ENCODE measurements at regions not wholly inside any gene's neighbourhood (a gene's known extent, or its start where the extent isn't known, plus 50 kb on each side); places are given as distances from the start of the nearest gene placed in this dataset.
A peak's percentile ranks its signal among the peaks of the same experiment; 100 is the strongest.

- DNase-seq = peak; percentile 3
These were observed 1622.8 kb downstream of the HACE1 start for GRCh38 chr6:103236923-103237322.

GRCh38 chr6:103231181-103231580 lies 1628.5 kb downstream of the HACE1 start:
- no peak for DNase-seq

- no peak for DNase-seq
These were observed 1643.9 kb downstream of the HACE1 start for GRCh38 chr6:103215847-103216246.

DNA sequence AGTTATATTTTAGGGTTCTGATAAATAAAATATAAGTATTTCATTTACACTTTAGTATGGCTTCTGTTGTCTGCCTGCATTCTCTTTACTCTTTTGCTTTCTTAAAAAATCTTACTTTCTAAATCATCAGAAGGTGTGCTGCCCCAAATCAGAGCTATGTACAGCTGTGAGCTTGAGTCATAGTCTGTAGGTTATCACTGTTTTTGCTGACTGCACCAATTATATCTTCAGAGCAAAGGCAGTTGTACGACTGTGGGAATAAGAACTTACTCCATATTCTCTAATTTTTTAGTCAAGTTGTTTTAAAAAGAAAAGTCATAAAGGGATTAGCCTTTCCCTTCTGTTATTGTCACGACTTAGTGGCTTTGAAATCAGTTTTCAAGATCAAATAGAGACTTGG lies 1649.0 kb downstream of the HACE1 start:
- no peak for DNase-seq

DNA sequence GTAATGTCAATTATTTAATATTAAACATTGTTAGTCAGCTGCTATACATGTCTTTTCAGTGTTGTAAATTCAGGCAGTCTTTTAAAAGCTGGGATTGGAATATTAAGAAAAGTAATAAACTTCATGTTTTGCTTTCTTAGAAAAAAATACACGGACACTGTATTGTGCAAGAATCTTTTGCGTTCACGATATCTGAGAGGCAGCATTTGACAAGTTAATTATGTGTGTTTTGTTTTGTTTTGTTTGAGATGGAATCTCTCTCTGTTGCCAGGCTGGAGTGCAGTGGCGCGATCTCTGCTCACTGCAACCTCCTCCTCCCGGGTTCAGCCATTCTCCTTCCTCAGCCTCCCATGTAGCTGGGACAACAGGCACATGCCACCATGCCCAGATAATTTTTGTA lies 1661.3 kb downstream of the HACE1 start:
- DNase-seq = no peak

DNA sequence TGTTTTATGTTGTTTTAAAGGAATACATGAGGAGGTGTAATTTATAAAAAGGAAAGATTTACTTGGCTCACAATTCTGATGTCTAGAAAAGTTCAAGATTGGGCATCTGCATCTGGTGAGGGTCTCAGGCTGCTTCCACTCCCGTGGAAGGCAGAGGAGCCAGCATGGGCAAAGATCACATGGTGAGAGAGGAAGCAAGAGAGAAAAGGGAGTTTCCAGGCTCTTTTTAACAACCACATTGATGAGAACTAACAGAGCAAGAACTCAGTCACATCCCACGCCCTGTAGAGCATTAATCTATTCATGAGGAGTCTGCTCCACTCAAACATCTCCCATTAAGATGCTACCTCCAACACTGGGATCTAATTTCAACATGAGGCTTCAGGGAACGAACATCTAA lies 1666.3 kb downstream of the HACE1 start:
- DNase-seq = no peak

DNA sequence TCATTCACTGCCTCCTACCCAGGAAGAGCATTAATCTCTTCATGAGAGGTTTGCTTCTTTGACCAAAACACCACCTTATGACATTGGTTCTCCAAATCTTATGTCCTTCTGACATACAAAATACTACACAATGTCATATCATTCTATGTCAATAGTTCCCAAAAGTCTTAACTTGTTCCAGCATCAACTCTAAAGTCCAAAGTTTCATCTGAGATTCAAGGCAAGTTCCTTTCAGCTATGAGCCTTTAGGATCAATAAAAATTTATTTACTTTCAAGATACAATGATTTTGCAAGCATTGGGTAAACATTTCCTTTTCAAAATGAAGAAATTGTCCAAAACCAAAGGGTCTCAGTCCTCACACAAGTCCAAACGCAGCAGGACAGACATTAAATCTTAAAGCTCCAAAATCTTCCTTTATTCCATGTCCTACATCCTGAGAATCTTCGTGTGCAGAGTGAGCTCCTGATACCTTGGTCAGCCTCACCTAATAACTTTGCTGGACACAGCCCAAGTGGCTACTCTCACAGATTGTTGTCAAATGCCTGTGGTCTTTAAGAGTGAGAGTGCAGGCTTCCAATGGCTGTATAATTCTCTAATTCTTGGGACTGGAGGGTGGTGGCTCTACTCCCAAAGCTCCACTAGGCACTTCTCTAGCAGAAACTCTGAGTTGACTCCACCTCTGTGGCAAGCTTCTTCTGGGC lies 1668.2 kb downstream of the HACE1 start:
- DNase-seq = no peak

DNA sequence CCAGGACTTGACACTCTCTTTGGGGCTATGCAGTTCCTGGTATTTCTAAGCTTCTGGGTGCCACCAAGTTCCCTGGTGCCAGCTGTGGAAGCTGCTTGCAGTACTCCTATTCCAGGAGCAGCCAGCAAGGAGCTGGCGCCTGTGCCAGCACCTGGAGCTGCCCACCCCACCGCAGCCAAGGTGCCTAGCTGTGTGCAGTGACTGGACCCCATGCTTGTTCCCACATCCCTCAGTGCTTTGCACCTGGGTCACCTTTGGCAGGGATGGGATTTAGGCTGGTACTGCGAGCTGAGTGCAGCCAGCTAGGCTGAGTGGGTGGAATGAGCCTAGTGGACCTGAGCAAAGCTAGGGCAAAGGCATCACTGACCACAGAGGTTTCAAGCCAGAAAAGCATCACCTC lies 1674.9 kb downstream of the HACE1 start:
- no peak for DNase-seq

- no peak for DNase-seq
These were observed 1675.8 kb downstream of the HACE1 start for GRCh38 chr6:103183831-103184411.

- DNase-seq = no peak
These were observed 1681.5 kb downstream of the HACE1 start for GRCh38 chr6:103178193-103178592.

GRCh38 chr6:103177791-103178190 lies 1681.9 kb downstream of the HACE1 start:
- DNase-seq = no peak

GRCh38 chr6:103175056-103175455 lies 1684.7 kb downstream of the HACE1 start:
- DNase-seq = no peak

GRCh38 chr6:103167345-103168071 lies 1692.2 kb downstream of the HACE1 start:
- no peak for DNase-seq

- no peak for DNase-seq
These were observed 1704.7 kb downstream of the HACE1 start for GRCh38 chr6:103154779-103155572.

- DNase-seq = no peak
These were observed 1706.7 kb downstream of the HACE1 start for GRCh38 chr6:103153016-103153415.

GRCh38 chr6:103142902-103143301 lies 1716.8 kb downstream of the HACE1 start:
- no peak for DNase-seq

DNA sequence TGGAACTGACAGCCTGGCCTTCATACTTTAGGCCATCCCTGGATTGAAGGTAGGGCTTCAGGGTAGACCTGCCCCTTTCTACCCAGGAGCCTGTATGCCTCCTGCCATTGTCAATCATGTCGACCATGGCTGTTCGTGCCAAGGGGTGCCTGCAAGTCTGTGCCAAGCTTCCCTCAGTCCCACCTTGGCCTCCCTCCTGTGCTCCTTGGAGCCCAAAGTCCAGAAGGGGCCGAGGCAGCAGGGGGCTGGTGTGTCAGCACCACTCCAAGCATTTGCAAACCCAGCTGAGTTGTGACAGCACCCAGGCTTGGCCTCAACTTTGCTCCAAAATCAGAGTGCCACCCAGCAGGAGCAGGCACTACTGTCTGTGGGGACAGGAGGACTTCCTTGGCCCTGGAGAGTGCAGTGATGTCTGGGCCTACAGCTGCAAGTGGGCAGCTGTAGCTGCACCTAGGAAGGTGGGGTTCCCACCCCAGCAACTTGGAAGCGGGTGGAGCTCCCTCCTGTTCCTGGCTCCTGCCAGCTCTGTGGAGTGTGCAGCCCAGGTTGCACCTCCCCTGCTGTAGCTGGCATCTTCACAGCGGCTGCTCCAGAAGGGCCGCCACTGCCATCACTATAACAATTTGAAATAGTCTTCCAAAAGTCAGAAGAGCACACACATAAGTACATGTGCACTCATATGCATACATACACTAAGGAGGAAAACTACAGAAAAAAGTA lies 1719.3 kb downstream of the HACE1 start:
- no peak for DNase-seq

DNA sequence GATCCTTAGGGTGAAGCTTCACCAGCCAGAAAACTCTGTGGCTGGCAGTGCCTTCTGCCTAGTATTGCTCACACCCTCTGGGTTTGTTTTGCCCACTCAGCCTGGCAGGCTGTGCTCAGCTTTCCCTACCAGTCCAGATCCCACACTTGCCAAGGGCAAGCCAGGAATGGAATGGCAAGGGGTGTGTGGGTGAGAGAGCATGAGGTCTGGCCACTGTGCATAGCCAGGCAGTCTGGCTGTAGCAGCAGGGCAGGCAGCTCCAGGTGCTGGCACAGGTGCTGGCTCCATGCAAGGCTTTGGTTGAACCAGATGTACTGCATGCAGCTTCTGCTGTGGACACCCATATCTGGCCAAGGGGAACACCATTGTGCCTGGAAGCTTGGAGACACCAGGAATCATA lies 1720.3 kb downstream of the HACE1 start:
- DNase-seq = no peak

DNA sequence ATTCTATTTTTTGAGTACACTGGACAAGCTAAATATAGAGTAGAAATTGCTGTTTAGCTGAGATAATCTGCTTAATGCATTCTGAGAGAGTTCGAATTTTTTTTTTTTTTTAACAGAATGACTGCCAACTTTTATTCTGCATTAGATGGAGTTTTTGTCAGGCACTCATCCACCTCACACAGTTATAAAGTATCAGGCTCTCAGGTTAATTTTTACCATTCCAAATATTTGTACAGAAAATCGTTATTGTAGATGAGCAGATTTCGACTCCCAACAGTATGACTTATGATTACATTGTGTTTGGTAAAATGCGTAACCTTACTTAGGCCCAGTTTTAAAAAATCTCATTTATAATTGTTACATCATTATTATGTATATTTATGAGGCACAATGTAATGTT lies 1731.0 kb downstream of the GRIK2 start:
- no peak for DNase-seq

DNA sequence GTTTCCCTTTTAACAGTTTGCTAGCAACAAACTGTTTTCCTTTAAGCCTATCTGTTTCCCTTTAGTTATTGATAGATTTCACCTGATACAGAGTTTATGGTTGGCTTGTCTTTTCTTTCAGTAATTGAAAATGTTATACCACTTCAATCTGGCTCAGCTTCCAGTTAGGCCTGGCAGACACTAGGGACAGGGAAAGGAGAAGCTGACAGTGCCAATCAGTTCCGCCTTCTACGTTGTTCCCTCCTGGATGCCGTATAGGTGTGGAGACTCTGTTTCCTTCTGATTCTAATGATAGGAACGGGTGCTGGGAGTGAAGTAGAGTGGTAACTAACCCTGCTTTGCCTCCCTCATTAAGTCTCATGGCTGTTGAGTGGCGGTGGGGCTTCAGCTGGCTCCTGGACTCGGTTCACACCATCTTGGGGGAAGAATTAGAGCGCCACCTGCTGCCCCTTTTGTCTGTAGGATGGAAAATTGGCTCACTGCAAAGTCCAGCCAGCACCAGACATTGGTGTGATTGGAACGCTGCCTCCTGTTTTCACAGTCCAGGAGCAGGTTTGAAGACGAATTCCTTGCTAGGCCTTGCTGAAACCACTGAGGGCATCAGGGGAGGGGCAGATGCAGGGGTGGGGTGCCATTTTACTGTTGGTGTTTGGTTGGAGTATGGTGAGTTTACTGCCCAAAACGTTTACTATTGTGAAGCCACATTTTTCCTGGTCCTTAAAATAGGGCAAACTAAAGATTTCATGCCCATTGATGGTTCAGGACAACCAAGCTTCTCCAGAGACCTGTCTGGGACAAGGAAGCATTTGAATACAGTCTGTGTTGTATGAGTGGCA lies 1729.5 kb downstream of the GRIK2 start:
- peak; percentile 76 for DNase-seq

DNA sequence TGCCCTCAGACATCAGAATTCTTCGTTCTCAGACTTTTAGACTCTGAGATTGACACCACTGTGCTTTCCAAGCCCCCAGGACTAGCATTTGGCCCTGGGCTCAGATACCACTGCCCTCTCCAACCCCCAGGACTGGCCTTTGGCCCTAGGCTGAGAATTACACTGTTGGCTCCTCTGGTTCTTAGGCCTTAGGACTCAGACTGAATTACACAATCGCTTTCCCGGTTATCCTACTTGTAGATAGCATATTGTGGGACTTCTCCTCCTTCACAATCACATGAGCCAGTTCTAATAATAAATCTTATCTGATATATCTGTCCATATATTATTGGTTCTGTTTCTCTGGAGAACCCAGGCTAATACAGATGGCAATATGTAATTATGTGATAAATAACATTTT lies 1725.5 kb downstream of the GRIK2 start:
- no peak for DNase-seq

GRCh38 chr6:103114582-103114981 lies 1721.1 kb downstream of the GRIK2 start:
- DNase-seq = no peak

Data from NCI-H510A treated with DMSO at 0.1 percent for 48 hours (cell line).